HepG2 (cell line): ENCODE measurements at regions not wholly inside any gene's neighbourhood (a gene's known extent, or its start where the extent isn't known, plus 50 kb on each side); places are given as distances from the start of the nearest gene placed in this dataset.
A peak's percentile ranks its signal among the peaks of the same experiment; 100 is the strongest.

Experiments
- ARID3A ChIP-seq: IDR thresholded peaks from 2 replicates; pipeline ENCODE4 v1.6.1; 2012; ENCODE audit warnings: low read depth, low read length, improper control_type of control experiment
- EP300 ChIP-seq, 3 experiments: sonication (generic) in 1 of 3; formaldehyde crosslinking in 1 of 3; IDR thresholded peaks; 2 replicates each; pipeline versions ENCODE4 v1.5.1 to v1.6.1; 2011 to 2020; ENCODE audit warnings: low read depth in 2 of 3, low read length in 2 of 3, borderline replicate concordance in 1 of 3, improper control_type of control experiment in 1 of 3, mild to moderate bottlenecking in 1 of 3, missing genetic modification reagents in 1 of 3, moderate library complexity in 1 of 3
- EZH2 ChIP-seq: conservative IDR thresholded peaks from 2 replicates; pipeline ENCODE4 v1.6.1; 2012; ENCODE audit warnings: mild to moderate bottlenecking, low read depth, low read length, moderate library complexity
- FOXA1 ChIP-seq, 2 experiments: fragments of 450-650 bp in 1 of 2; sonication (generic) in 1 of 2; formaldehyde crosslinking in 1 of 2; IDR thresholded peaks; 2 replicates each; pipeline versions ENCODE4 v1.4.0 to v1.6.1; 2016 to 2020; ENCODE audit warnings: missing genetic modification reagents in 1 of 2
- FOXM1 ChIP-seq: sonication (generic); formaldehyde crosslinking; IDR thresholded peaks from 2 replicates; pipeline ENCODE4 v1.5.0; 2020; ENCODE audit warnings: missing genetic modification reagents
- KAT8 ChIP-seq: IDR thresholded peaks from 2 replicates; pipeline ENCODE4 v1.6.1; 2016; ENCODE audit warnings: missing genetic modification reagents, missing compliant biosample characterization
- KDM1A ChIP-seq: IDR thresholded peaks from 2 replicates; pipeline ENCODE4 v1.6.1; 2016; ENCODE audit warnings: missing compliant biosample characterization
- KLF9 ChIP-seq: IDR thresholded peaks from 2 replicates; pipeline ENCODE4 v1.6.1; 2016; ENCODE audit warnings: low read depth
- MED1 ChIP-seq: sonication (generic); formaldehyde crosslinking; IDR thresholded peaks from 2 replicates; pipeline ENCODE4 v1.4.0; 2020; ENCODE audit warnings: missing genetic modification reagents
- REST ChIP-seq, 2 experiments: IDR thresholded peaks; 2 replicates each; pipeline ENCODE4 v1.6.1; 2011 to 2012; ENCODE audit warnings: low read length in 2 of 2, borderline replicate concordance in 1 of 2, low read depth in 1 of 2, mild to moderate bottlenecking in 1 of 2, moderate library complexity in 1 of 2
- ZBTB39 ChIP-seq: sonication (generic); formaldehyde crosslinking; IDR thresholded peaks from 2 replicates; pipeline ENCODE4 v1.5.0; 2020; ENCODE audit warnings: missing genetic modification reagents
- ZFP1 ChIP-seq: IDR thresholded peaks from 2 replicates; pipeline ENCODE4 v1.6.1; 2016
- ZNF263 ChIP-seq: sonication (generic); formaldehyde crosslinking; IDR thresholded peaks from 2 replicates; pipeline ENCODE4 v1.4.0; 2020; ENCODE audit warnings: missing genetic modification reagents
- ZNF274 ChIP-seq: sonication (generic); formaldehyde crosslinking; IDR thresholded peaks from 2 replicates; pipeline ENCODE4 v1.5.1; 2020; ENCODE audit warnings: mild to moderate bottlenecking, missing genetic modification reagents
- ZNF362 ChIP-seq: sonication (generic); formaldehyde crosslinking; IDR thresholded peaks from 2 replicates; pipeline ENCODE4 v1.4.0; 2020; ENCODE audit warnings: missing genetic modification reagents, mild to moderate bottlenecking, borderline replicate concordance

GRCh38 chr5:38104497-38105230 lies 153.7 kb upstream of the EGFLAM start (continued):
- TF ChIP-seq KDM1A (0 out of 2 replicates have a peak, but pooled peaks have one; percentile 11), EP300 (IDR thresholded peaks at IDR 0.05; ENCODE audit: low read depth in 2 of 2, low read length in 2 of 2) (peak; percentile 42 to 93; a peak in 3 of 4 replicates), EP300 (CRISPR knock-in tag; IDR thresholded peaks at IDR 0.05; ENCODE audit: borderline replicate concordance) (peak; percentile 69; the same call in 1 of the 2 replicates), FOXM1 (CRISPR knock-in tag) (no peak), KAT8 (CRISPR knock-in tag) (peak; percentile 14; the same call in 1 of the 2 replicates), MED1 (CRISPR knock-in tag) (peak; percentile 60), ZNF362 (peak; percentile 86), FOXA1 (IDR thresholded peaks at IDR 0.05) (no peak), FOXA1 (CRISPR knock-in tag; IDR thresholded peaks at IDR 0.05) (no peak), EZH2 (no peak), KLF9 (CRISPR knock-in tag) (no peak), ZNF274 (CRISPR knock-in tag) (no peak), REST (IDR thresholded peaks at IDR 0.05; ENCODE audit: borderline replicate concordance in 1 of 2, low read depth in 1 of 2, low read length in 2 of 2) (peak in 1 of 2 experiments; percentile 39; a peak in 1 of 4 replicates), ZFP1 (CRISPR knock-in tag) (0 out of 2 replicates have a peak, but pooled peaks have one; percentile 53), ARID3A (peak; percentile 78), ZBTB39 (CRISPR knock-in tag) (no peak), ZNF263 (CRISPR knock-in tag) (no peak)
